ENCODE measurements at regions not wholly inside any gene's neighbourhood (a gene's known extent, or its start where the extent isn't known, plus 50 kb on each side); places are given as distances from the start of the nearest gene placed in this dataset.
A peak's percentile ranks its signal among the peaks of the same experiment; 100 is the strongest.

- peak; percentile 9 for FAIRE-seq
These were observed 755.7 kb upstream of the ALCAM start for GRCh38 chr3:104610730-104611652.

- no peak for FAIRE-seq
These were observed 754.5 kb upstream of the ALCAM start for GRCh38 chr3:104612218-104612617.

DNA sequence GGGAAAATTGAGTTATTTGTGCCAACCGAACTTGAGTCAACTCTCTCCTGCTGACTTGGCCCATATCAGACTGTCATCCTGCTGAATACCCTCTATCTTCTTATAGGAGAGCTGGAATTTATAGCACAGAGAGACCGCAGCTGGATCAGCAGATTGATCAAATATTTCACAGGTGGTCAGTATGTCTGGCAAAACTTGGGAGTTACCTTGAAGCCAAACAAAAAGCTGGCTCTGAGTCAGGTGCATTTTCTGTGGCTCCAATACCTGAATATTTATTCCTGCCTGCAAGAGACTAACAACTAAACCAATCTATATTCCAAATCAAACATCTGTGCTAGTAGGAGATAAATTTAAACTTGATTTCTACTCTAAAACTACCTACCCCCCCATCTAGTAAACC is 752.1 kb upstream of the ALCAM start:
- FAIRE-seq = no peak

DNA sequence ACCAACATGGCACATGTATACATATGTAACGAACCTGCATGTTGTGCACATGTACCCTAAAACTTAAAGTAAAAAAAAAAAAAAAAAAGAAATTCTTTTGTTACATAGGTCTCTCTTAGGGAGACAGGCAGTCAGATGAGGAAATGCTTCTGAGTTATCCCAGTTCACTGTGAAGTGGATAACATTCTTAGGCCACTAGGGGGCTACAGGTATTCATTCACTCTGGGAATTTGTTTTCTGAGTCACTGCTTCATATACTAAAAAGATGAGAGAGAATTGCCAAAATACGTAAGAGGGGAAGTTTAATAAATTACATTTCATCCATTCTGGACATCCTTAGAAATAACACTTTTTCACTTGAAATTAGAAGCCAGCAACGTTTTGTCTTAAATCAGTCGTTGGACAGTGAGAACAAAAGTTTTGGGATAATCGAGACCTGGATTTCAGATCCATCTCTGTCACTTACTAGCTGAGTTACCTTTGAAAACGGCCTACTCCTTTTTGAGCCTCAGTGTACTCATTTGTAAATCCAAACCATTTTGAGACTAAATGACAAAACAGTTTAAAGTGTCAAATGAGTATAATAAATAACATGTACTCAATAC is 738.4 kb upstream of the ALCAM start:
- FAIRE-seq = peak; percentile 58

DNA sequence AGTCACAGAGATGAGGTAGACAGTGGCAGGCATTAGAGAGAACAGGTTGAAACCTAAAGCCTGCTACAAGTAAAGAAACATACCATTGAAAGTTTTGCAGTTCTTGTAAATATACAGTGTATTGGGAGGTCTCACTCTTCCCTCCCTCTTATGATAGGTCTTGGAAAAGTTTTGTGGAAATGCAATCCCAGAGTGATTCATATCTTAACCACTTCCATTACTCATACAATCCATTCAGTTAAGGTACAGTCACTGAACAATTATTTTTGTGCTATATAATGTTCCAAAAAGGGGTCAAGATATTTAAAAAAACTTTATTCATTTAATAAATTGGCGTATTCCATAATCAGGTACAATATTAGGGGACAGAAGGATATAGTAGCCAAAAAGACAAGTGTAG is 737.7 kb upstream of the ALCAM start:
- FAIRE-seq = no peak

- FAIRE-seq = no peak
These were observed 735.5 kb upstream of the ALCAM start for GRCh38 chr3:104631254-104631653.

- no peak for FAIRE-seq
These were observed 734.2 kb upstream of the ALCAM start for GRCh38 chr3:104632521-104632920.

- no peak for FAIRE-seq
These were observed 733.8 kb upstream of the ALCAM start for GRCh38 chr3:104632947-104633346.

DNA sequence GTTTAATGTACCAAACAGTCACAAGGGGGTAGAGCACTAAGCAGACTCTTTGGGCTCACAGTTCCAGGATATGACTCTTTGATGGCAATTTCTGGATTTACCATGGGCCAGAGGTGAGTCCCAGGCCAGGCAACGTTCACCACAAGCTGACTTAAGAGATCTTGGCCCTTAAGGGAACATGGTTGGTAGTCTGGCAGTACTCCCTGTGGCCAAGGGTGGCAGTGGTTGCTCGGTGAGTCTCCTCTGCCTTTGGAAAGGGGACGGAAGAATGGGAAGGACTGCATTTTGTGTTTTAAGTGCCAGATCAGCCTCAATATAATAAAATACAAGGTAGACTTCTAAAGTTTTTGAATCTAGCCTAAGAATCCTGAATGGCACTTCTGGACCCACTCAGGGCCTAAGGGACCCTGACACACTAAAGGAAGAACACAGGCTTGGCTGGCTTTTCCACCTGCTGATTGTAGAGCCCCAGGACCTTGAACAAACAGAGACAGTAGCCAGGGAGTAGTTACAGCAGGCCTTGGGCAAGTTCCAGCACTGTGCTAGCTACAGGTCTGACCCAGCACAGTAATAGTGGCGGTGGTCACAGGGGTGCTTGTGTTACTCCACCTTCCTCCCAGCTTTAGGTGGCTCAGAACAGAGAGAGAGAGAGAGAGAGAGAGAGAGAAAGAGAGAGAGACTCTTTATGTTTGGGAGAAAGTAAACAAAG is 730.7 kb upstream of the ALCAM start:
- no peak for FAIRE-seq

- peak; percentile 60 for FAIRE-seq
These were observed 723.9 kb upstream of the ALCAM start for GRCh38 chr3:104642827-104643226.

DNA sequence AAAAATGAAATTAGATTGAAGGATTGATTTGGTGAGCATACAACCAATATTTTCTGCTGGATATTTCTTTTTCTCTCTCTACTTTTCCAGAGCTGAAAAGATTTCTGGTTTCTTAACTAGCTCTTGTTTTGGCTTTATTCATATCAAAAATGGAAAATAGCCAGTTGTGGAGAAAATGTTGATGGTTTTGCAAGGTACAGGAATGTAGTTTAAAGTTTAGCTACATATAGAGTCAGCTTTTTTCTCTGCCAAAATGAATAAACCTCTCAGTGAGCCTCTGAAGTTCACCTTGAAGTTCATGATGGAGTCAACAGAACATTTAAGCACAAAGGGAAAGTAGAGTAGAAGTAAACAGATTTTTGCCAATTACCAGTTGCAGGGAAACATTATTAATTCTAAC is 720.5 kb upstream of the ALCAM start:
- FAIRE-seq = no peak

DNA sequence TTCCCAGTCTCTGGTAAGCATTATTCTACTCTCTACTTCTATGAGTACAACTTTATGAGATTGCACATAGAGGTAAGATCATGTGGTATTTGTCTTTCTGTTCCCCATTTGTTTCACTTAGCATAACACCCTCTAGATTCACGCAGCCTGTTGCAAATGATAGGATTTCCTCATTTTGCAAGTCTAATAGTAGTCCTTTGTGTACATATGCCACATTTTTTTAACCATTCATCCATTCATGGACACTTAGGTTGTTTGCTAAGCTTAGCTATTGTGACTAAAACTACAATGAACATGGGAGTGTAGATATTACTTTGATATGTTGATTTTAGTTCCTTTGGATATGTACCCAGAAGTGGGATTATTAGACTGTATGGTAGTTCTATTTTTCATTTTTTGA is 717.9 kb upstream of the ALCAM start:
- FAIRE-seq = no peak

GRCh38 chr3:104669083-104669482 is 697.6 kb upstream of the ALCAM start:
- FAIRE-seq = peak; percentile 60

DNA sequence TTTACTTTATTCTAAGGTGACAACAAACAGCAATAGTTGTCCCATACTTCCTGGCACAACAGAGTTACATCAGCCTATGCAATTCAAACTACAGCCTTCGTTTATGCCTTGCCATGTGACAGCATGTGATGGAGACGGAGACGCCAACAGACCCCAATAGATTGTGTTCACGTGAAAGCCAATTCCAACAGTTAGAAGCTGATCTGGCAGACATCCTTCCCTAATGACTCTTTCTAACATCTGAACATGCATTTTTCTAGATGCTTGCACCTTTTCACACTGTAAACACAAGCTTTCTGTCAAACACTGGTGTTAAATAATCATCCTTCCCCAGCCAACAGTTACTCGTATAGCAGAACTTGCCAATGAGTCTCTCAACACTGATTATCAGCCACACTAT is 694.4 kb upstream of the ALCAM start:
- FAIRE-seq = no peak

DNA sequence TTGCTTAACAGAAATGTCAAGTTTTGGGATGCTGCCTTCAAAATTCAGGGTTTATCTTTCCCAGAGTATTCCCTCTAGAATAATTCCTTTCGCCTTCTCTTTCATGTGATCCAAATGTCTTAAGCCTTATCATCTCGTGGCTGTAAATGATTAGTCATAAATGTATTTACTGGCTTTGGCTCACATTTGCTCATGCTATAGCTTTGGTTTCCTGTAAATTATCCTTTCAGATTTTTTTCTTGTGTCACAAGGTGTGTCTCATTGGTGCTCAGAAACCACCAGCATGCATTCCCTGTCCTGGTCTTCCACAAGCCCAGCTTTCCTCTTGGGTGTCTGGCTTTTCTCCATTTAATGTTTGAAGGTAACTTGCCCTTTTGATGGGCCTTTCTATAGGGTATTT is 692.7 kb upstream of the ALCAM start:
- no peak for FAIRE-seq

DNA sequence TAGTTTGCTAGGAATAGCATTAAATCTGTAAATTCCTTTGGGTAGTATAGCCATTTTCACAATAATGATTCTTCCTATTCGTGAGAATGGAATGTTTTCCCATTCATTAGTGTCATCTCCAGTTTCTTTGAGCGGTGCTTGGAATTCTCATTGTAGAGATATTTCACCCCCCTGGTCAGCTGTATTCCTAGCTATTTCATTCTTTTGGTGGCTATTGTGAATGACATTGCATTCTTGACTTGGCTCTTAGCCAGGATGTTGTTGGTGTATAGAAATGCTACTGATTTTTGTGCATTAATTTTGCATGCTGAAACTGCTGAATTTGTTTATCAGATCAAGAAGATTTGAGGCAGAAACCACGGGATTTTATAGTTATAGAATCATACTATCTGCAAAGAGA is 690.5 kb upstream of the ALCAM start:
- no peak for FAIRE-seq

DNA sequence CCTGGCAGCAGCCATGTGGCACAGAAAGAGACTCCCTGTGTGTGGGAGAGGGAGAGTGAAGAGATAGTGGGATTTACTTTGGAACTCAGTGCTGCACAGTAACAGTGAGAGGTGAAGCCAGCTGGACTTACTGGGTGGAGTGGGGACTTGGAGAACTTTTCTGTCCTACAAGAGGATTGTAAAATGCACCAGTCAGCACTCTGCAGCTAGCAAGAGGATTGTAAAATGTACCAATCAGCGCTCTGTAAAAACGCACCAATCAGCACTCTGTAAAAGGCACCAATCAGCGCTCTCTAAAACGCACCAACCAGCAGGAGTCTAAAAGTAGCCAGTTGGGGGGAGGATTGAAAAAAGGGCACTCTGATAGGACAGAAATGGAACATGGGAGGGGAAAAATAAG is 688.8 kb upstream of the ALCAM start:
- FAIRE-seq = no peak

- peak; percentile 82 for FAIRE-seq
These were observed 681.2 kb upstream of the ALCAM start for GRCh38 chr3:104685492-104685891.

DNA sequence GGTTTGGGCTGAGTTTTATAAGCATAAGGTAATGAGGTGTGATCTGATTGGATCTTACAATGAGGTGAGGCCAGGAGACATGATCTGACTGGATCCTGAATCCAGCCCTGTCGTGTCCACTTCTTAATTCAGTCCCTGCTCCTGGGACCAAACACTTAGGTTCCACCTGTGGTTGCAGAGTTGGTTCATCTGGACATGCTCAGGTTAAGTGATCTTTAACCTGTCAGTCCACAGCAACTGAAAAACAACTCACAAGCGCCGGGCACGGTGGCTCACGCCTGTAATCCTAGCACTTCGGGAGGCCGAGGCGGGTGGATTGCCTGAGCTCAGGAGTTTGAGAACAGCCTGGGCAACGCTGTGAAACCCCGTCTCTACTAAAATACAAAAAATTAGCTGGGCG is 679.3 kb upstream of the ALCAM start:
- no peak for FAIRE-seq

GRCh38 chr3:104696470-104696869 is 670.2 kb upstream of the ALCAM start:
- no peak for FAIRE-seq

GRCh38 chr3:104711406-104711805 is 655.3 kb upstream of the ALCAM start:
- FAIRE-seq = no peak

DNA sequence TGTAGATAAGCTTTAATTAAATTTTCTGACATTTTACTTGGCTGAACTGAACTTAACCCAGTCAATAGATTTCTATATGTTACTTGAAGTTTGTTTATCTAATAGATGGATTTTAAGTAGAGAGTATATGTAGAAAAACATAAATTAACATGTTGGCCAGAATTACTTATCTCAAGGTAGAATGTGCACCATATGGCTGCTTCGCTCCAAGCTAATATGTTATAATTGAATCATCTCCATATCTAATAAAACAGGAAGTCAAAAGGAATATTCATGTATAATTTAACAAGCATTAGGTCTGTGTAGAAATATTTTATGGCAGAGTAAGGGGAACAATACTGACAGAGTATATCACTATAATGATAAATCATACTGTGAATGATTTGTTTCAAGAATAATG is 650.7 kb upstream of the ALCAM start:
- FAIRE-seq = no peak

DNA sequence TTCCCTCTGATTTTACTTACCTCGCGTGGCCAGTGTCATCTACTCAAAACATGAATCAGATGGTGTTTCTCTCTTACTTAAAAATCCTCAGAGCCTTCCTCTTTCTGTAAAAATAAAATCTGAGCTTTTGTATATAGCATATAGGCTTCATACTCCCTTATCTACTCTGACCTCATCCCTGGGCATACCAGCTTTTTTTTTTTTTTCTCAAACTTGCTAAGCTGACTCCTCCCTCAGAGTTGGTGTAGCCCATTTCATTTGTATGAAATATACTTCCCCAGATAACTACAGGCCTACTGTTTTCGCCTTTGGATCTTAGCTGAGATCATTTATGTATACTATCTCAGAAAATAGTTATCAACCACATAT is 648.9 kb upstream of the ALCAM start:
- FAIRE-seq = no peak

DNA sequence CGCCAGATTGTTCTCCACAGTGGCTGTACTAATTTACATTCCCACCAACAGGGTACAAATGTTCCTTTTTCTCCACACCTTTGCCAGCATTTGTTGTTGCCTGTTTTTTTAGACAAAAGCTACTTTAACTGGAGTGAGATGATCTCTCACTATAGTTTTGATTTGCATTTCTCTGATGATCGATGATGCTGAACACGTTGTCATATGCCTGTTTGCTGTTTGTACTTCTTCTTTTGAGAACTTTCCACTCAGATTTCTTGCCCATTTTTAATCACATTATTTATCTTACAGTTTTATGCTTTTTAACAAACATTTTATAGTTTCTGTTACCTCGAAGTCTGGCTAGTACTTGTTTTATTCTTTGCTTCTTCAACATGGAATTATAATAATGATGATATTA is 643.7 kb upstream of the ALCAM start:
- FAIRE-seq = no peak

Measured in islet of Langerhans (tissue), 1 donor.